ENCODE measurements at regions not wholly inside any gene's neighbourhood (a gene's known extent, or its start where the extent isn't known, plus 50 kb on each side); places are given as distances from the start of the nearest gene placed in this dataset.

GRCh38 chr20:61185841-61186601, 66.0 kb upstream of the CDH4 start:
- TF ChIP-seq CTCF (tag by site-specific recombination; IDR thresholded peaks at IDR 0.05) (no peak), ZNF18 (tag by site-specific recombination; IDR thresholded peaks at IDR 0.05) (no peak), EGR2 (tag by site-specific recombination; IDR thresholded peaks at IDR 0.05; ENCODE audit: low read depth) (no peak), HOXD13 (CRISPR knock-in tag; IDR thresholded peaks at IDR 0.05; ENCODE audit: borderline replicate concordance) (no peak), KLF10 (tag by site-specific recombination; IDR thresholded peaks at IDR 0.05) (no peak), ZNF140 (tag by site-specific recombination; IDR thresholded peaks at IDR 0.05) (no peak), KLF1 (tag by site-specific recombination; IDR thresholded peaks at IDR 0.05) (no peak), PBX3 (CRISPR knock-in tag; IDR thresholded peaks at IDR 0.05) (no peak), ZNF830 (tag by site-specific recombination; IDR thresholded peaks at IDR 0.05; ENCODE audit: low read depth) (no peak), ZNF433 (tag by site-specific recombination; IDR thresholded peaks at IDR 0.05; ENCODE audit: low read depth) (no peak), ZFP3 (tag by site-specific recombination; IDR thresholded peaks at IDR 0.05; ENCODE audit: low read depth) (no peak), ZNF16 (tag by site-specific recombination; IDR thresholded peaks at IDR 0.05; ENCODE audit: low read depth) (no peak), ZNF785 (tag by site-specific recombination; IDR thresholded peaks at IDR 0.05) (no peak), ZNF157 (tag by site-specific recombination; IDR thresholded peaks at IDR 0.05) (no peak)

Measured in HEK293 (cell line).